ENCODE measurements at regions not wholly inside any gene's neighbourhood (a gene's known extent, or its start where the extent isn't known, plus 50 kb on each side); places are given as distances from the start of the nearest gene placed in this dataset.
"Not testable (repeated sequence)": the region's sequence is repeated elsewhere in the genome, so short reads cannot be mapped to it uniquely, and the experiment has no call there.

GRCh38 chr20:36082315-36082915 is 72.1 kb upstream of the EPB41L1 start:
- Histone ChIP-seq H3K36me3 (ENCODE audit: insufficient read depth) (no peaks in the 10 kb centered on the region), H3K4me1 (ENCODE audit: insufficient read depth) (peaks cover 12% of the 10 kb centered on the region; the same call in 1 of the 2 replicates)
- H3K27ac Mint-ChIP-seq = no peak overlapping the region

GRCh38 chr20:36083200-36083599 is 71.3 kb upstream of the EPB41L1 start:
- H3K9me3 Mint-ChIP-seq = peaks cover 12% of the 10 kb centered on the region
- H3K27ac ChIP-seq (ENCODE audit: low read depth); H3K36me3 Mint-ChIP-seq (ENCODE audit: low read depth); H3K36me3 ChIP-seq (ENCODE audit: insufficient read depth); H3K27me3 Mint-ChIP-seq (ENCODE audit: insufficient read depth, low read depth, poor library complexity); H3K79me2 ChIP-seq (replicated peaks; ENCODE audit: insufficient read depth); H3K4me3 ChIP-seq; DNase-seq (ENCODE audit: low spot score); H3K4me2 ChIP-seq; H3K4me1 Mint-ChIP-seq; H3K27ac Mint-ChIP-seq; H3K4me3 Mint-ChIP-seq; H3F3A ChIP-seq (replicated peaks; ENCODE audit: low read depth); H3K27me3 ChIP-seq (ENCODE audit: insufficient read depth); ATAC-seq; H4K20me1 ChIP-seq (replicated peaks; ENCODE audit: insufficient read depth); H3K9me2 ChIP-seq (ENCODE audit: insufficient read depth); H2AFZ ChIP-seq: not testable (repeated sequence)
- H3K4me1 ChIP-seq (ENCODE audit: insufficient read depth) = peaks cover 12% of the 10 kb centered on the region; the same call in 1 of the 2 replicates

More at GRCh38 chr20:36082315-36082915, 72.1 kb upstream of the EPB41L1 start:
- no peak overlapping the region for H3K4me3 ChIP-seq
- no peaks in the 10 kb centered on the region for H3K36me3 Mint-ChIP-seq (ENCODE audit: low read depth)
- peaks cover 4% of the 10 kb centered on the region; the same call in 2 of the 3 replicates for H3K4me1 Mint-ChIP-seq
- no peak overlapping the region for H3K27ac ChIP-seq (ENCODE audit: low read depth)
- no peaks in the 10 kb centered on the region for H3K27me3 ChIP-seq (ENCODE audit: insufficient read depth)
- no peaks in the 10 kb centered on the region for H4K20me1 ChIP-seq (replicated peaks; ENCODE audit: insufficient read depth)
- no peak overlapping the region for H3K4me2 ChIP-seq
- H3F3A ChIP-seq (replicated peaks; ENCODE audit: low read depth) = no peaks in the 10 kb centered on the region
- peaks cover 5% of the 10 kb centered on the region for H3K27me3 Mint-ChIP-seq (ENCODE audit: insufficient read depth, low read depth, poor library complexity)
- DNase-seq (ENCODE audit: low spot score) (no peak), ATAC-seq (no peak)
- no peak overlapping the region for H3K4me3 Mint-ChIP-seq
- no peaks in the 10 kb centered on the region for H3K9me2 ChIP-seq (ENCODE audit: insufficient read depth)
- no peaks in the 10 kb centered on the region for H3K79me2 ChIP-seq (replicated peaks; ENCODE audit: insufficient read depth)
- no peak for TF ChIP-seq ZNF114 (CRISPR knock-in tag; IDR thresholded peaks at IDR 0.05)
- no peak for TF ChIP-seq ZNF331 (CRISPR knock-in tag; IDR thresholded peaks at IDR 0.05; ENCODE audit: low read depth)
- TF ChIP-seq EZH2 (IDR thresholded peaks at IDR 0.05; ENCODE audit: low read depth, unreplicated experiment) = no peak
- H2AFZ ChIP-seq = no peak overlapping the region
- H3K9me3 Mint-ChIP-seq = peaks cover 12% of the 10 kb centered on the region

GRCh38 chr20:36084356-36084755 is 70.2 kb upstream of the EPB41L1 start:
- Histone ChIP-seq H3K27me3 (ENCODE audit: insufficient read depth) (no peaks in the 10 kb centered on the region), H3F3A (replicated peaks; ENCODE audit: low read depth) (no peaks in the 10 kb centered on the region), H2AFZ (no peak overlapping the region), H3K27ac (ENCODE audit: low read depth) (no peak overlapping the region), H3K4me1 (ENCODE audit: insufficient read depth) (peaks cover 12% of the 10 kb centered on the region; the same call in 1 of the 2 replicates), H3K9me2 (ENCODE audit: insufficient read depth) (no peaks in the 10 kb centered on the region), H4K20me1 (replicated peaks; ENCODE audit: insufficient read depth) (no peaks in the 10 kb centered on the region), H3K4me2 (no peak overlapping the region), H3K4me3 (no peak overlapping the region), H3K36me3 (ENCODE audit: insufficient read depth) (no peaks in the 10 kb centered on the region), H3K79me2 (replicated peaks; ENCODE audit: insufficient read depth) (no peaks in the 10 kb centered on the region)
- Mint-ChIP-seq H3K27ac (no peak overlapping the region), H3K4me3 (no peak overlapping the region), H3K4me1 (peaks cover 2% of the 10 kb centered on the region; the same call in 2 of the 3 replicates), H3K27me3 (ENCODE audit: insufficient read depth, low read depth, poor library complexity) (peaks cover 5% of the 10 kb centered on the region), H3K36me3 (ENCODE audit: low read depth) (no peaks in the 10 kb centered on the region), H3K9me3 (peaks cover 12% of the 10 kb centered on the region)
- ATAC-seq (no peak), DNase-seq (ENCODE audit: low spot score) (no peak)
- no peak for TF ChIP-seq EZH2 (IDR thresholded peaks at IDR 0.05; ENCODE audit: low read depth, unreplicated experiment)
- no peak for TF ChIP-seq ZNF114 (CRISPR knock-in tag; IDR thresholded peaks at IDR 0.05)
- no peak for TF ChIP-seq CTCF (conservative IDR thresholded peaks at IDR 0.05; ENCODE audit: low read depth in 2 of 2)
- TF ChIP-seq EZH2phosphoT487 (IDR thresholded peaks at IDR 0.05; ENCODE audit: unreplicated experiment) = no peak
- no peak for TF ChIP-seq REST (IDR thresholded peaks at IDR 0.05; ENCODE audit: unreplicated experiment)
- no peak for TF ChIP-seq ZNF331 (CRISPR knock-in tag; IDR thresholded peaks at IDR 0.05; ENCODE audit: low read depth)
- no peak for TF ChIP-seq ETS1 (IDR thresholded peaks at IDR 0.05)
- TF ChIP-seq NANOG (IDR thresholded peaks at IDR 0.05; ENCODE audit: borderline replicate concordance) = no peak
- no peak for TF ChIP-seq POLR2AphosphoS5 (IDR thresholded peaks at IDR 0.05; ENCODE audit: low read depth)
- TF ChIP-seq CREB1 (CRISPR knock-in tag; IDR thresholded peaks at IDR 0.05; ENCODE audit: low read depth) = no peak

Data from GM23338 (cell line).